Endothelial cell (in vitro differentiated cells): ENCODE measurements at regions not wholly inside any gene's neighbourhood (a gene's known extent, or its start where the extent isn't known, plus 50 kb on each side); places are given as distances from the start of the nearest gene placed in this dataset.

ENCODE experiments used
- DNase-seq: peaks from one replicate; pipeline ENCODE4 v3.0.0; 2021; ENCODE audit warnings: low spot score
- H3K27ac Mint-ChIP-seq: one replicate; pipeline ENCODE4 v1.8.0; 2021; ENCODE audit warnings: mixed read lengths, inconsistent platforms; ENCODE audit not compliant: unreplicated experiment
- H3K27me3 Mint-ChIP-seq: one replicate; pipeline ENCODE4 v1.8.0; 2021; ENCODE audit warnings: mild to moderate bottlenecking, moderate library complexity, mixed read lengths, inconsistent platforms; ENCODE audit not compliant: unreplicated experiment
- H3K36me3 Mint-ChIP-seq: one replicate; pipeline ENCODE4 v1.8.0; 2021; ENCODE audit warnings: mild to moderate bottlenecking, low read depth, mixed read lengths, inconsistent platforms; ENCODE audit not compliant: unreplicated experiment
- H3K4me1 Mint-ChIP-seq: one replicate; pipeline ENCODE4 v1.8.0; 2021; ENCODE audit warnings: mild to moderate bottlenecking, mixed read lengths, inconsistent platforms; ENCODE audit not compliant: unreplicated experiment
- H3K4me3 Mint-ChIP-seq: one replicate; pipeline ENCODE4 v1.8.0; 2021; ENCODE audit warnings: mild to moderate bottlenecking, mixed read lengths, inconsistent platforms; ENCODE audit not compliant: unreplicated experiment
- H3K9me3 Mint-ChIP-seq: one replicate; pipeline ENCODE4 v1.8.0; 2021; ENCODE audit warnings: mixed read lengths, inconsistent platforms; ENCODE audit not compliant: unreplicated experiment
- CTCF ChIP-seq: fragments of 200-600 bp; sonication (generic); IDR thresholded peaks from one replicate; pipeline ENCODE4 v1.5.0; 2021; ENCODE audit warnings: antibody characterized with exemption; ENCODE audit not compliant: unreplicated experiment

- peaks cover 7% of the 10 kb centered on the region for H3K36me3 Mint-ChIP-seq
- no peak overlapping the region for H3K27ac Mint-ChIP-seq
- no peaks in the 10 kb centered on the region for H3K27me3 Mint-ChIP-seq
These were observed 402.8 kb upstream of the RBFOX1 start for GRCh38 chr16:6929868-6930267.

GRCh38 chr16:6926762-6927161 lies 405.9 kb upstream of the RBFOX1 start:
- no peaks in the 10 kb centered on the region for H3K4me1 Mint-ChIP-seq
- H3K4me3 Mint-ChIP-seq = no peak overlapping the region
- no peak overlapping the region for H3K27ac Mint-ChIP-seq
- no peak for DNase-seq
- H3K36me3 Mint-ChIP-seq = peaks cover 3% of the 10 kb centered on the region
- H3K9me3 Mint-ChIP-seq = peaks cover 45% of the 10 kb centered on the region
- H3K27me3 Mint-ChIP-seq = peaks cover 6% of the 10 kb centered on the region
- no peak for TF ChIP-seq CTCF

More at GRCh38 chr16:6929868-6930267, 402.8 kb upstream of the RBFOX1 start:
- no peak overlapping the region for H3K4me3 Mint-ChIP-seq
- peaks cover 35% of the 10 kb centered on the region for H3K9me3 Mint-ChIP-seq
- no peak for TF ChIP-seq CTCF
- no peak for DNase-seq
- H3K4me1 Mint-ChIP-seq = no peaks in the 10 kb centered on the region

GRCh38 chr16:6926341-6926740 lies 406.3 kb upstream of the RBFOX1 start:
- Mint-ChIP-seq H3K9me3 (peaks cover 40% of the 10 kb centered on the region), H3K27ac (no peak overlapping the region), H3K36me3 (peaks cover 3% of the 10 kb centered on the region), H3K27me3 (peaks cover 6% of the 10 kb centered on the region), H3K4me1 (no peaks in the 10 kb centered on the region), H3K4me3 (no peak overlapping the region)
- no peak for TF ChIP-seq CTCF
- DNase-seq = no peak

- Mint-ChIP-seq H3K36me3 (no peaks in the 10 kb centered on the region), H3K9me3 (peaks cover 45% of the 10 kb centered on the region), H3K27ac (no peak overlapping the region), H3K27me3 (peaks cover 6% of the 10 kb centered on the region), H3K4me1 (no peaks in the 10 kb centered on the region), H3K4me3 (no peak overlapping the region)
- TF ChIP-seq CTCF = no peak
- no peak for DNase-seq
These were observed 414.0 kb upstream of the RBFOX1 start for GRCh38 chr16:6918646-6919045.

GRCh38 chr16:6916946-6917345 lies 415.7 kb upstream of the RBFOX1 start:
- no peak for TF ChIP-seq CTCF
- H3K9me3 Mint-ChIP-seq = peaks cover 31% of the 10 kb centered on the region
- H3K27me3 Mint-ChIP-seq = peaks cover 3% of the 10 kb centered on the region
- H3K4me3 Mint-ChIP-seq = no peak overlapping the region
- no peaks in the 10 kb centered on the region for H3K36me3 Mint-ChIP-seq
- no peaks in the 10 kb centered on the region for H3K4me1 Mint-ChIP-seq
- no peak overlapping the region for H3K27ac Mint-ChIP-seq
- no peak for DNase-seq
